Transverse colon (tissue), 4 donors: ENCODE measurements at regions not wholly inside any gene's neighbourhood (a gene's known extent, or its start where the extent isn't known, plus 50 kb on each side); places are given as distances from the start of the nearest gene placed in this dataset.

ENCODE experiments used
- DNase-seq: peaks from one replicate; pipeline ENCODE4 v3.0.0-alpha.2; 2019
- H3K27ac ChIP-seq, 4 donors: fragments of 200-600 bp; sonication (generic); 2 replicates each; pipeline ENCODE4 v1.5.1; 2016 to 2018; ENCODE audit warnings: inconsistent platforms in 4 of 4
- H3K27me3 ChIP-seq: fragments of 200-600 bp; sonication (generic); 2 replicates; pipeline ENCODE4 v1.5.1; 2017; ENCODE audit warnings: inconsistent platforms
- H3K36me3 ChIP-seq, 4 donors: fragments of 200-600 bp; sonication (generic); 2 replicates each; pipeline ENCODE4 v1.5.1; 2017 to 2019; ENCODE audit warnings: inconsistent platforms in 4 of 4
- H3K4me1 ChIP-seq, 4 donors: fragments of 200-600 bp; sonication (generic); 2 replicates each; pipeline ENCODE4 v1.5.1; 2017 to 2020; ENCODE audit warnings: inconsistent platforms in 4 of 4
- H3K4me3 ChIP-seq, 4 donors: fragments of 200-600 bp; sonication (generic); 1 replicate in 1 of 4; 2 replicates in 3 of 4; pipeline versions ENCODE4 v1.5.1 to v1.6.1; 2017 to 2019; ENCODE audit warnings: inconsistent platforms in 4 of 4
- H3K9me3 ChIP-seq, 2 donors: fragments of 200-600 bp; sonication (generic); 2 replicates each; pipeline ENCODE4 v1.5.1; 2017 to 2019; ENCODE audit warnings: inconsistent platforms in 2 of 2
- CTCF ChIP-seq, 5 experiments: fragments of 200-600 bp in 3 of 5; fragments of 450-650 bp in 2 of 5; sonication (generic) in 3 of 5; IDR thresholded peaks; 1 replicate in 2 of 5; 2 replicates in 3 of 5; pipeline ENCODE4 v1.5.1; 2016 to 2017; ENCODE audit warnings: antibody characterized with exemption in 5 of 5, inconsistent platforms in 3 of 5, mild to moderate bottlenecking in 2 of 5, moderate library complexity in 1 of 5
- EP300 ChIP-seq: sonication (generic); formaldehyde crosslinking; IDR thresholded peaks from one replicate; pipeline ENCODE4 v1.6.1; 2017; ENCODE audit warnings: antibody characterized with exemption, low read depth
- POLR2A ChIP-seq: fragments of 450-650 bp; IDR thresholded peaks from one replicate; pipeline ENCODE4 v1.6.1; 2016; ENCODE audit warnings: antibody characterized with exemption, mild to moderate bottlenecking, moderate library complexity
- POLR2AphosphoS5 ChIP-seq, 3 donors: sonication (generic); formaldehyde crosslinking; IDR thresholded peaks; one replicate each; pipeline ENCODE4 v1.6.1; 2016; ENCODE audit warnings: antibody characterized with exemption in 3 of 3
- WGBS, 2 donors: methylation state at CpG; one replicate each; pipeline ENCODE4 v1.1.5; 2018; ENCODE audit warnings: low coverage in 1 of 2; 5-methylcytosine and 5-hydroxymethylcytosine counted together
- in situ Hi-C, 4 donors: fragments of 200-750 bp; cut with MboI; loops; one replicate each; pipeline versions ENCODE4 v1.15.0 to v1.15.1; 2017; ENCODE audit warnings: low sequenced_read_pairs in 3 of 4, low pct_ligation_motif_present in 1 of 4, low pct_unique_long_range_greater_than_20kb in 1 of 4
- intact Hi-C: fragments of 100-400 bp; cut with DNase I; formaldehyde crosslinking; loops from one replicate; pipeline ENCODE4 v1.15.1; 2023; ENCODE audit warnings: low total_unique reads

- Histone ChIP-seq H3K4me3 (no peak overlapping the region), H3K4me1 (no peaks in the 10 kb centered on the region), H3K27ac (no peak overlapping the region), H3K9me3 (no peaks in the 10 kb centered on the region), H3K27me3 (no peaks in the 10 kb centered on the region), H3K36me3 (no peaks in the 10 kb centered on the region)
- TF ChIP-seq POLR2AphosphoS5 (IDR thresholded peaks at IDR 0.05) (no peak), CTCF (IDR thresholded peaks at IDR 0.05) (no peak), EP300 (no peak), POLR2A (no peak)
- 51 to 72% methylated on average over 5 of the region's 5 CpGs for WGBS, 2 donors
- intact Hi-C loops: no loop called here
- DNase-seq: no peak
- in situ Hi-C loops: no loop called here
Observed at GRCh38 chr1:57986432-57986831, 560.1 kb downstream of the OMA1 start.

DNA sequence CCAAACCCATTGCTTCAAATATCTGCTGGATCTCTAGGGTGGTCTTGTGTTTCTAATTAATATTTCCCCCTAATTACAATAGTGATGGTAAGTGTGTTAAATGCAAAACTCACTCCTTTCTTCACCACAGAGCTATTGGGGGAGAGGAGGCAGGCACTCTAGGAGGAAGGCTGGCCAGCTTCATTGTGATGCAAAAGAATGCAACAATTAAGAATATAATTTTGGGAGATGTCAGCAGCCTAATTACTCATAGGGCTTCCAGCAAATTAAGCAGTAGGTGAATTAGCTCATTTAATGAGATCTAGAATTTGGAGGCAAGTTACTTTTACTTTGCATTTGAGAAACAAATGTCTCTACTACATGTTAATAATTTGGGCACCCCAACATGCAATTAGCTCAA lies 560.4 kb upstream of the DAB1 start:
- Histone ChIP-seq H3K4me3 (no peak overlapping the region), H3K36me3 (no peaks in the 10 kb centered on the region), H3K4me1 (no peaks in the 10 kb centered on the region), H3K9me3 (no peaks in the 10 kb centered on the region), H3K27ac (no peak overlapping the region), H3K27me3 (no peaks in the 10 kb centered on the region)
- no peak for DNase-seq
- intact Hi-C loops (no loop called here), in situ Hi-C loops (no loop called here)
- TF ChIP-seq CTCF (IDR thresholded peaks at IDR 0.05): no peak
- TF ChIP-seq POLR2A: no peak
- TF ChIP-seq EP300: no peak
- no peak for TF ChIP-seq POLR2AphosphoS5 (IDR thresholded peaks at IDR 0.05)

DNA sequence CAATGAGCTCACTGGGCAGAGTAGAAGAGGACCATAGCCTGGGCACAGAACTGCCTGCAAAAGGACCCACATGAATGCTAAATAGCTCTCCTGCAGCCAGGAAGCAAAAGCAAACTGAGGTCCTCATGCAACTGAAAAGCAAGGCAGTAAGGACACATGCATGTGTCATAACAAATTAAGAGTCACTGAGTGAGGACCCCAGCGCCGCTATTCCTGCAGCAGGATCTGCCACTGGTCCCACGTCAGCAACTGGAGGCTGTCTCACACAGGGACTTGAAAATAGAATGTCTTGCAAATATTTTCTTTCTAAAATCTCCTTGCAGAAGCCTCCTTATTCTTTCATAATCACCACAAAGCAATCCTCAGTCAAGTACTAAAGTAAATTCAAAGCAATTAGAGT lies 559.6 kb upstream of the DAB1 start:
- Histone ChIP-seq H3K36me3 (no peaks in the 10 kb centered on the region), H3K9me3 (no peaks in the 10 kb centered on the region), H3K4me1 (no peaks in the 10 kb centered on the region), H3K27me3 (no peaks in the 10 kb centered on the region), H3K27ac (no peak overlapping the region), H3K4me3 (no peak overlapping the region)
- TF ChIP-seq POLR2A (no peak), CTCF (IDR thresholded peaks at IDR 0.05) (no peak), POLR2AphosphoS5 (IDR thresholded peaks at IDR 0.05) (no peak), EP300 (no peak)
- 67 to 92% methylated on average over 1 to 3 of the region's 3 CpGs for WGBS, 2 donors
- DNase-seq: no peak
- in situ Hi-C loops (no loop called here), intact Hi-C loops (no loop called here)

- in situ Hi-C loops (no loop called here), intact Hi-C loops (no loop called here)
- Histone ChIP-seq H3K4me1 (no peaks in the 10 kb centered on the region), H3K4me3 (no peak overlapping the region), H3K9me3 (no peaks in the 10 kb centered on the region), H3K27me3 (no peaks in the 10 kb centered on the region), H3K27ac (no peak overlapping the region), H3K36me3 (no peaks in the 10 kb centered on the region)
- DNase-seq: no peak
- 72 to 79% methylated on average over 4 of the region's 4 CpGs for WGBS, 2 donors
- TF ChIP-seq CTCF (IDR thresholded peaks at IDR 0.05) (no peak), POLR2A (no peak), EP300 (no peak), POLR2AphosphoS5 (IDR thresholded peaks at IDR 0.05) (no peak)
Observed at GRCh38 chr1:57982852-57983251, 559.0 kb upstream of the DAB1 start.
